ENCODE measurements at regions not wholly inside any gene's neighbourhood (a gene's known extent, or its start where the extent isn't known, plus 50 kb on each side); places are given as distances from the start of the nearest gene placed in this dataset.

GRCh38 chr5:129172580-129172979 lies 78.0 kb downstream of the ISOC1 start:
- Histone ChIP-seq H3K4me2 (ENCODE audit: low read length) (no peak overlapping the region), H3K4me3 (ENCODE audit: insufficient read depth, low read depth, low read length) (no peak overlapping the region), H3K4me1 (ENCODE audit: insufficient read depth, low read length) (no peaks in the 10 kb centered on the region), H3K79me2 (ENCODE audit: insufficient read depth, low read length) (no peaks in the 10 kb centered on the region), H3K27me3 (ENCODE audit: insufficient read depth, low read length) (no peaks in the 10 kb centered on the region), H2AFZ (ENCODE audit: low read depth, low read length) (no peak overlapping the region), H4K20me1 (ENCODE audit: insufficient read depth, low read length) (no peaks in the 10 kb centered on the region), H3K36me3 (ENCODE audit: insufficient read depth, low read length) (no peaks in the 10 kb centered on the region), H3K9ac (ENCODE audit: low read length) (no peak overlapping the region), H3K27ac (ENCODE audit: low read depth, low read length) (no peak overlapping the region), H3K9me3 (ENCODE audit: insufficient read depth, low read depth, low read length) (no peaks in the 10 kb centered on the region)
- no peaks in the 10 kb centered on the region for H3K27me3 Mint-ChIP-seq (ENCODE audit: low read depth, unreplicated experiment)
- H3K36me3 Mint-ChIP-seq (ENCODE audit: low read depth, unreplicated experiment) = no peaks in the 10 kb centered on the region
- DNase-seq (ENCODE audit: low read depth) (no peak), FAIRE-seq (no peak)
- TF ChIP-seq EZH2 (IDR thresholded peaks at IDR 0.05; ENCODE audit: insufficient read depth, low read length) (no peak), CTCF (IDR thresholded peaks at IDR 0.05; ENCODE audit: insufficient read depth, low read depth, low read length) (no peak)
- no peak overlapping the region for H3K27ac Mint-ChIP-seq (ENCODE audit: unreplicated experiment)
- no peak overlapping the region for H3K4me3 Mint-ChIP-seq (ENCODE audit: unreplicated experiment)
- H3K4me1 Mint-ChIP-seq (ENCODE audit: low read depth, unreplicated experiment) = no peaks in the 10 kb centered on the region
- H3K9me3 Mint-ChIP-seq (ENCODE audit: unreplicated experiment) = no peaks in the 10 kb centered on the region

- H3K4me3 Mint-ChIP-seq (ENCODE audit: unreplicated experiment) = no peak overlapping the region
- no peak for FAIRE-seq
Observed at GRCh38 chr5:129173771-129174170, 79.2 kb downstream of the ISOC1 start.

More at GRCh38 chr5:129173771-129174170, 79.2 kb downstream of the ISOC1 start:
- Histone ChIP-seq H2AFZ (ENCODE audit: low read depth, low read length) (no peak overlapping the region), H3K36me3 (ENCODE audit: insufficient read depth, low read length) (no peaks in the 10 kb centered on the region), H3K27ac (ENCODE audit: low read depth, low read length) (no peak overlapping the region), H3K9ac (ENCODE audit: low read length) (no peak overlapping the region), H3K4me1 (ENCODE audit: insufficient read depth, low read length) (no peaks in the 10 kb centered on the region), H3K9me3 (ENCODE audit: insufficient read depth, low read depth, low read length) (no peaks in the 10 kb centered on the region), H3K79me2 (ENCODE audit: insufficient read depth, low read length) (no peaks in the 10 kb centered on the region), H3K4me3 (ENCODE audit: insufficient read depth, low read depth, low read length) (no peak overlapping the region), H4K20me1 (ENCODE audit: insufficient read depth, low read length) (no peaks in the 10 kb centered on the region), H3K27me3 (ENCODE audit: insufficient read depth, low read length) (no peaks in the 10 kb centered on the region), H3K4me2 (ENCODE audit: low read length) (no peak overlapping the region)
- no peaks in the 10 kb centered on the region for H3K4me1 Mint-ChIP-seq (ENCODE audit: low read depth, unreplicated experiment)
- no peaks in the 10 kb centered on the region for H3K27me3 Mint-ChIP-seq (ENCODE audit: low read depth, unreplicated experiment)
- H3K36me3 Mint-ChIP-seq (ENCODE audit: low read depth, unreplicated experiment) = no peaks in the 10 kb centered on the region
- no peak for DNase-seq (ENCODE audit: low read depth)
- TF ChIP-seq CTCF (IDR thresholded peaks at IDR 0.05; ENCODE audit: insufficient read depth, low read depth, low read length) (no peak), EZH2 (IDR thresholded peaks at IDR 0.05; ENCODE audit: insufficient read depth, low read length) (no peak)
- H3K27ac Mint-ChIP-seq (ENCODE audit: unreplicated experiment) = no peak overlapping the region
- H3K9me3 Mint-ChIP-seq (ENCODE audit: unreplicated experiment) = no peaks in the 10 kb centered on the region

All from astrocyte (in vitro differentiated cells and primary cell).